Left hindlimb (tissue), 1 donor: ENCODE measurements at regions not wholly inside any gene's neighbourhood (a gene's known extent, or its start where the extent isn't known, plus 50 kb on each side); places are given as distances from the start of the nearest gene placed in this dataset.

ENCODE experiments used
- DNase-seq: peaks from one replicate; pipeline ENCODE4 v3.0.0-alpha.2; 2018

- no peak for DNase-seq
Measured at GRCh38 chr2:8159211-8159965, 522.5 kb upstream of the ID2 start.

GRCh38 chr2:8159966-8160603, 521.8 kb upstream of the ID2 start:
- DNase-seq = no peak

GRCh38 chr2:8160959-8161358, 520.9 kb upstream of the ID2 start:
- no peak for DNase-seq

- no peak for DNase-seq
Measured at GRCh38 chr2:8162552-8162951, 519.3 kb upstream of the ID2 start.

GRCh38 chr2:8165550-8165949, 516.3 kb upstream of the ID2 start:
- DNase-seq = no peak

- no peak for DNase-seq
Measured at GRCh38 chr2:8168022-8168717, 513.7 kb upstream of the ID2 start.

- no peak for DNase-seq
Measured at GRCh38 chr2:8168876-8169424, 512.9 kb upstream of the ID2 start.

GRCh38 chr2:8169443-8169842, 512.4 kb upstream of the ID2 start:
- DNase-seq = no peak

- DNase-seq = no peak
Measured at GRCh38 chr2:8170552-8171327, 511.1 kb upstream of the ID2 start.

GRCh38 chr2:8171608-8172007, 510.2 kb upstream of the ID2 start:
- DNase-seq = no peak

GRCh38 chr2:8172661-8173060, 509.2 kb upstream of the ID2 start:
- no peak for DNase-seq

GRCh38 chr2:8174641-8175257, 507.1 kb upstream of the ID2 start:
- no peak for DNase-seq

GRCh38 chr2:8176887-8177286, 505.0 kb upstream of the ID2 start:
- DNase-seq = no peak

- DNase-seq = no peak
Measured at GRCh38 chr2:8177566-8177965, 504.3 kb upstream of the ID2 start.

- DNase-seq = no peak
Measured at GRCh38 chr2:8178911-8179310, 502.9 kb upstream of the ID2 start.

GRCh38 chr2:8189316-8189715, 492.5 kb upstream of the ID2 start:
- DNase-seq = no peak

- no peak for DNase-seq
Measured at GRCh38 chr2:8190279-8190678, 491.6 kb upstream of the ID2 start.

- DNase-seq = no peak
Measured at GRCh38 chr2:8191427-8191826, 490.4 kb upstream of the ID2 start.

GRCh38 chr2:8193146-8193545, 488.7 kb upstream of the ID2 start:
- DNase-seq = no peak

GRCh38 chr2:8193686-8194615, 487.9 kb upstream of the ID2 start:
- DNase-seq = no peak

GRCh38 chr2:8195784-8196183, 486.1 kb upstream of the ID2 start:
- no peak for DNase-seq
